DND-41 (cell line): ENCODE measurements at regions not wholly inside any gene's neighbourhood (a gene's known extent, or its start where the extent isn't known, plus 50 kb on each side); places are given as distances from the start of the nearest gene placed in this dataset.

ENCODE experiments used
- ATAC-seq: fragments of 200-7000 bp; cut with Tn5 transposase; 3 replicates; pipeline ENCODE4 v1.9.1; 2021; ENCODE audit warnings: low read depth; ENCODE audit not compliant: insufficient read depth
- DNase-seq: peaks from one replicate; pipeline ENCODE4 v3.0.0-alpha.2; 2020
- H2AFZ ChIP-seq: 2 replicates; pipeline ENCODE4 v1.6.0; 2012; ENCODE audit warnings: low read depth, low read length
- H3K27ac ChIP-seq: 2 replicates; pipeline ENCODE4 v1.5.1; 2012; ENCODE audit warnings: low read length, inconsistent platforms
- H3K27me3 ChIP-seq: fragments of 200-600 bp; sonication (generic); 2 replicates; pipeline ENCODE4 v1.6.0; 2012; ENCODE audit warnings: low read length, mild to moderate bottlenecking, inconsistent platforms; ENCODE audit not compliant: insufficient read depth, poor library complexity
- H3K36me3 ChIP-seq: 2 replicates; pipeline ENCODE4 v1.5.1; 2012; ENCODE audit warnings: low read length, inconsistent platforms; ENCODE audit not compliant: insufficient read depth
- H3K4me1 ChIP-seq: 2 replicates; pipeline ENCODE4 v1.5.1; 2012; ENCODE audit warnings: mild to moderate bottlenecking, low read length; ENCODE audit not compliant: insufficient read depth
- H3K4me2 ChIP-seq: 2 replicates; pipeline ENCODE4 v1.6.0; 2012; ENCODE audit warnings: mild to moderate bottlenecking, moderate library complexity, low read length, inconsistent platforms; ENCODE audit not compliant: insufficient read depth
- H3K4me3 ChIP-seq, 2 experiments: fragments of 200-600 bp in 1 of 2; shearing (Covaris generic) in 1 of 2; 2 replicates each; pipeline ENCODE4 v1.5.1; 2012 to 2016; ENCODE audit warnings: inconsistent platforms in 2 of 2, low read length in 2 of 2, mild to moderate bottlenecking in 2 of 2, low read depth in 1 of 2, moderate library complexity in 1 of 2
- H3K79me2 ChIP-seq: 2 replicates; pipeline ENCODE4 v1.6.0; 2012; ENCODE audit warnings: low read length, inconsistent platforms; ENCODE audit not compliant: insufficient read depth
- H3K9ac ChIP-seq: 2 replicates; pipeline ENCODE4 v1.6.0; 2012; ENCODE audit warnings: low read depth, mild to moderate bottlenecking, inconsistent platforms, low read length, moderate library complexity
- H3K9me3 ChIP-seq: 2 replicates; pipeline ENCODE4 v1.5.1; 2012; ENCODE audit warnings: low read length, moderate library complexity, mild to moderate bottlenecking, inconsistent platforms; ENCODE audit not compliant: insufficient read depth, severe bottlenecking
- H4K20me1 ChIP-seq: 2 replicates; pipeline ENCODE4 v1.6.0; 2012; ENCODE audit warnings: low read length; ENCODE audit not compliant: insufficient read depth
- CTCF ChIP-seq: IDR thresholded peaks from 2 replicates; pipeline ENCODE4 v1.5.1; 2012; ENCODE audit warnings: borderline replicate concordance, low read length, moderate library complexity, mild to moderate bottlenecking; ENCODE audit not compliant: poor library complexity, severe bottlenecking; ENCODE audit errors: extremely low read depth
- EZH2 ChIP-seq: IDR thresholded peaks from 3 replicates; pipeline ENCODE4 v1.6.1; 2012; ENCODE audit warnings: borderline replicate concordance, low read depth, mild to moderate bottlenecking, moderate library complexity, low read length, inconsistent platforms; ENCODE audit not compliant: severe bottlenecking

- H3K36me3 ChIP-seq = no peaks in the 10 kb centered on the region
- no peak overlapping the region for H2AFZ ChIP-seq
- no peaks in the 10 kb centered on the region for H3K27me3 ChIP-seq
- no peaks in the 10 kb centered on the region for H3K79me2 ChIP-seq
- no peaks in the 10 kb centered on the region for H3K4me1 ChIP-seq
- H3K27ac ChIP-seq = no peak overlapping the region
- H3K4me3 ChIP-seq = no peak overlapping the region
- ATAC-seq (no peak), DNase-seq (no peak)
- no peaks in the 10 kb centered on the region for H4K20me1 ChIP-seq
- no peak overlapping the region for H3K9ac ChIP-seq
- H3K9me3 ChIP-seq = no peaks in the 10 kb centered on the region
- H3K4me2 ChIP-seq = no peak overlapping the region
- TF ChIP-seq EZH2 = no peak
- no peak for TF ChIP-seq CTCF
Observed at GRCh38 chr16:7038475-7038874, 294.2 kb upstream of the RBFOX1 start.

GRCh38 chr16:7037495-7037894 lies 295.1 kb upstream of the RBFOX1 start:
- no peak for ATAC-seq
- Histone ChIP-seq H3K27ac (no peak overlapping the region), H3K36me3 (no peaks in the 10 kb centered on the region), H3K4me2 (no peak overlapping the region), H3K4me1 (no peaks in the 10 kb centered on the region), H3K9me3 (no peaks in the 10 kb centered on the region), H2AFZ (no peak overlapping the region), H3K27me3 (no peaks in the 10 kb centered on the region), H3K4me3 (no peak overlapping the region), H3K9ac (no peak overlapping the region), H3K79me2 (no peaks in the 10 kb centered on the region), H4K20me1 (no peaks in the 10 kb centered on the region)
- TF ChIP-seq CTCF = no peak
- no peak for TF ChIP-seq EZH2
- no peak for DNase-seq

GRCh38 chr16:7031031-7031430 lies 301.6 kb upstream of the RBFOX1 start:
- Histone ChIP-seq H3K9ac (no peak overlapping the region), H3K9me3 (no peaks in the 10 kb centered on the region), H3K79me2 (no peaks in the 10 kb centered on the region), H3K27ac (no peak overlapping the region), H3K36me3 (no peaks in the 10 kb centered on the region), H2AFZ (no peak overlapping the region), H3K4me1 (no peaks in the 10 kb centered on the region), H3K27me3 (no peaks in the 10 kb centered on the region), H4K20me1 (peaks cover 3% of the 10 kb centered on the region; the same call in 1 of the 2 replicates), H3K4me3 (no peak overlapping the region), H3K4me2 (no peak overlapping the region)
- TF ChIP-seq CTCF (no peak), EZH2 (no peak)
- DNase-seq (no peak), ATAC-seq (no peak)

- no peak overlapping the region for H3K4me2 ChIP-seq
- H3K9ac ChIP-seq = no peak overlapping the region
- no peak for DNase-seq
- no peak overlapping the region for H3K4me3 ChIP-seq
- H4K20me1 ChIP-seq = peaks cover 6% of the 10 kb centered on the region; the same call in 1 of the 2 replicates
- TF ChIP-seq EZH2 = no peak
- no peak for TF ChIP-seq CTCF
- H3K27me3 ChIP-seq = no peaks in the 10 kb centered on the region
- no peak overlapping the region for H2AFZ ChIP-seq
- H3K4me1 ChIP-seq = no peaks in the 10 kb centered on the region
- H3K27ac ChIP-seq = no peak overlapping the region
- H3K79me2 ChIP-seq = no peaks in the 10 kb centered on the region
- no peaks in the 10 kb centered on the region for H3K36me3 ChIP-seq
- no peak for ATAC-seq
- H3K9me3 ChIP-seq = no peaks in the 10 kb centered on the region
Observed at GRCh38 chr16:7027401-7027800, 305.2 kb upstream of the RBFOX1 start.
